ENCODE measurements at regions not wholly inside any gene's neighbourhood (a gene's known extent, or its start where the extent isn't known, plus 50 kb on each side); places are given as distances from the start of the nearest gene placed in this dataset.

- TF ChIP-seq CTCF (conservative IDR thresholded peaks at IDR 0.05; ENCODE audit: low read length) (no peak), EZH2phosphoT487 (IDR thresholded peaks at IDR 0.05; ENCODE audit: borderline replicate concordance) (no peak)
These were observed 348.3 kb upstream of the SLITRK1 start for GRCh38 chr13:84230568-84230967.
